Tibial nerve (tissue), 4 donors: ENCODE measurements at regions not wholly inside any gene's neighbourhood (a gene's known extent, or its start where the extent isn't known, plus 50 kb on each side); places are given as distances from the start of the nearest gene placed in this dataset.

ENCODE experiments used
- CTCF ChIP-seq, 5 experiments: fragments of 200-600 bp in 3 of 5; fragments of 450-650 bp in 2 of 5; sonication (generic) in 3 of 5; IDR thresholded peaks; one replicate each; pipeline ENCODE4 v1.5.1; 2016 to 2019; ENCODE audit warnings: antibody characterized with exemption in 5 of 5, mild to moderate bottlenecking in 3 of 5, moderate library complexity in 2 of 5
- EP300 ChIP-seq, 2 donors: sonication (generic); formaldehyde crosslinking; IDR thresholded peaks; one replicate each; pipeline ENCODE4 v1.6.1; 2017; ENCODE audit warnings: antibody characterized with exemption in 2 of 2, mild to moderate bottlenecking in 1 of 2
- POLR2A ChIP-seq, 2 donors: fragments of 450-650 bp; IDR thresholded peaks; one replicate each; pipeline ENCODE4 v1.6.1; 2017; ENCODE audit warnings: antibody characterized with exemption in 2 of 2, mild to moderate bottlenecking in 2 of 2, moderate library complexity in 2 of 2

- TF ChIP-seq CTCF (IDR thresholded peaks at IDR 0.05) (no peak), EP300 (IDR thresholded peaks at IDR 0.05) (no peak), POLR2A (IDR thresholded peaks at IDR 0.05) (no peak)
Measured at GRCh38 chr3:115293321-115293720, 146.2 kb upstream of the ZBTB20 start.
